K562 (cell line): ENCODE measurements at regions not wholly inside any gene's neighbourhood (a gene's known extent, or its start where the extent isn't known, plus 50 kb on each side); places are given as distances from the start of the nearest gene placed in this dataset.
"Not testable (repeated sequence)": the region's sequence is repeated elsewhere in the genome, so short reads cannot be mapped to it uniquely, and the experiment has no call there.

Experiments
- ATAC-seq: fragments of 200-7000 bp; cut with Tn5 transposase; 3 replicates; pipeline ENCODE4 v1.9.1; 2020; ENCODE audit warnings: moderate library complexity
- BruUV-seq: library from RNA; stranded (reverse); fragments of 400-500 nt; replicated peaks from 2 replicates; lab custom pipeline; 2021; lab: Mats Ljungman, UMichigan
- CTCF ChIA-PET: fragments of 300-600 bp; formaldehyde crosslinking; extraction: SDS; loops from one replicate; lab custom pipeline; 2021; ENCODE audit warnings: low intra/inter-chr PET ratio; lab: Yijun Ruan, JAX
- POLR2A ChIA-PET: fragments of 300-600, 350-650 bp; sonication (Branson Sonifier 250); formaldehyde crosslinking; extraction: SDS; loops from one replicate; lab custom pipeline; 2021; ENCODE audit warnings: antibody characterized with exemption, inconsistent platforms; lab: Yijun Ruan, JAX
- DNase-seq, 4 experiments: peaks; one replicate each; pipeline versions ENCODE4 v3.0.0 to v3.0.0-alpha.2; 2011 to 2018; ENCODE audit warnings: low spot score in 3 of 4, mixed read lengths in 3 of 4; ENCODE audit errors: extremely low read depth in 1 of 4
- FAIRE-seq: peaks from 2 replicates; lab custom pipeline; 2011; peaks lifted over from hg19 to GRCh38; lab: Jason Lieb, UNC
- H2AFZ ChIP-seq: 2 replicates; pipeline ENCODE4 v1.6.0; 2011; ENCODE audit warnings: low read depth, low read length, control low read depth, inconsistent platforms
- H3K27ac ChIP-seq: fragments of 200-600 bp; 3 replicates; pipeline ENCODE4 v1.8.0; 2011; ENCODE audit warnings: low read depth, mild to moderate bottlenecking, control low read depth, inconsistent platforms, low read length, moderate library complexity, mixed read lengths; ENCODE audit errors: extremely low read depth
- H3K27me3 ChIP-seq, 2 experiments: fragments of 300-600 bp in 1 of 2; 2 replicates in 1 of 2; 3 replicates in 1 of 2; pipeline versions ENCODE4 v1.6.0 to v1.8.0; 2011; ENCODE audit warnings: inconsistent platforms in 2 of 2, low read length in 2 of 2, mild to moderate bottlenecking in 1 of 2, mixed read lengths in 1 of 2, moderate library complexity in 1 of 2; ENCODE audit not compliant: control insufficient read depth in 2 of 2, insufficient read depth in 2 of 2
- H3K36me3 ChIP-seq: fragments of 300-600 bp; 3 replicates; pipeline ENCODE4 v1.8.0; 2011; ENCODE audit warnings: mild to moderate bottlenecking, low read length, inconsistent platforms; ENCODE audit not compliant: control insufficient read depth, insufficient read depth
- H3K4me1 ChIP-seq, 2 experiments: fragments of 200-600 bp in 1 of 2; replicated peaks in 1 of 2; 2 replicates in 1 of 2; 3 replicates in 1 of 2; pipeline versions ENCODE4 v1.5.1 to v1.8.0; 2011; ENCODE audit warnings: inconsistent platforms in 2 of 2, low read length in 2 of 2, mild to moderate bottlenecking in 1 of 2, mixed read lengths in 1 of 2, moderate library complexity in 1 of 2; ENCODE audit not compliant: control insufficient read depth in 2 of 2, insufficient read depth in 2 of 2
- H3K4me2 ChIP-seq: 2 replicates; pipeline ENCODE4 v1.6.1; 2011; ENCODE audit warnings: low read length, control low read depth, inconsistent platforms, mixed read lengths; ENCODE audit not compliant: insufficient read depth
- H3K4me3 ChIP-seq: fragments of 200-600 bp; sonication (generic), shearing (Covaris generic); 2 replicates; pipeline ENCODE4 v1.5.1; 2016; ENCODE audit warnings: control low read depth, inconsistent platforms
- H3K79me2 ChIP-seq: fragments of 200-600 bp; 3 replicates; pipeline ENCODE4 v1.8.0; 2011; ENCODE audit warnings: low read length, inconsistent platforms; ENCODE audit not compliant: control insufficient read depth, insufficient read depth
- H3K9ac ChIP-seq, 2 experiments: 2 replicates each; pipeline versions ENCODE4 v1.6.0 to v1.6.1; 2011; ENCODE audit warnings: low read depth in 2 of 2, low read length in 2 of 2, control low read depth in 1 of 2, inconsistent platforms in 1 of 2, mild to moderate bottlenecking in 1 of 2, mixed read lengths in 1 of 2; ENCODE audit not compliant: insufficient read depth in 1 of 2
- H3K9me1 ChIP-seq: one replicate; pipeline ENCODE4 v1.6.0; 2011; ENCODE audit warnings: inconsistent platforms, mild to moderate bottlenecking, low read length, moderate library complexity; ENCODE audit not compliant: control insufficient read depth, insufficient read depth
- H3K9me3 ChIP-seq: replicated peaks from 2 replicates; pipeline ENCODE4 v1.5.1; 2011; ENCODE audit warnings: low read depth, low read length, inconsistent platforms; ENCODE audit not compliant: control insufficient read depth, insufficient read depth
- H4K20me1 ChIP-seq: replicated peaks from 2 replicates; pipeline ENCODE4 v1.6.1; 2011; ENCODE audit warnings: low read length, inconsistent platforms, mixed read lengths; ENCODE audit not compliant: control insufficient read depth, insufficient read depth
- ADNP ChIP-seq: fragments of 200-800 bp; sonication (Bioruptor generic); IDR thresholded peaks from 2 replicates; pipeline ENCODE4 v1.6.1; 2016; ENCODE audit warnings: missing genetic modification characterization, missing compliant biosample characterization
- CHD4 ChIP-seq: fragments of 200-600 bp; sonication (generic); IDR thresholded peaks from 3 replicates; pipeline ENCODE4 v1.6.1; 2012; ENCODE audit warnings: low read depth, mild to moderate bottlenecking, mixed read lengths, low read length, inconsistent platforms; ENCODE audit not compliant: insufficient read depth, insufficient replicate concordance, poor library complexity, severe bottlenecking
- ELK3 ChIP-seq: fragments of 450-650 bp; formaldehyde crosslinking; IDR thresholded peaks from 2 replicates; pipeline ENCODE4 v1.4.0; 2020; ENCODE audit warnings: mild to moderate bottlenecking
- HINFP ChIP-seq: fragments of 450-650 bp; conservative IDR thresholded peaks from 2 replicates; pipeline ENCODE4 v1.6.1; 2016; ENCODE audit warnings: missing genetic modification characterization, low read depth, mild to moderate bottlenecking, control low read depth, missing compliant biosample characterization
- IFI16 ChIP-seq: fragments of 250-450 bp; sonication (Bioruptor Pico); IDR thresholded peaks from 2 replicates; pipeline ENCODE4 v2.1.2; 2022; ENCODE audit warnings: mild to moderate bottlenecking, inconsistent platforms
- IRF9 ChIP-seq: fragments of 450-650 bp; IDR thresholded peaks from 2 replicates; pipeline ENCODE4 v1.6.1; 2016; ENCODE audit warnings: missing biosample characterization, missing genetic modification characterization
- KLF1 ChIP-seq: fragments of 450-650 bp; IDR thresholded peaks from 2 replicates; pipeline ENCODE4 v1.6.1; 2016; ENCODE audit warnings: missing genetic modification characterization, missing compliant biosample characterization
- KLF10 ChIP-seq: fragments of 250-450 bp; sonication (Bioruptor Pico); IDR thresholded peaks from 2 replicates; pipeline ENCODE4 v1.6.1; 2021; ENCODE audit warnings: matching md5 sums
- PPARD ChIP-seq: fragments of 250-450 bp; sonication (Bioruptor Pico); IDR thresholded peaks from 2 replicates; pipeline ENCODE4 v1.8.0; 2022; ENCODE audit warnings: inconsistent platforms, mild to moderate bottlenecking, moderate library complexity
- SMARCA5 ChIP-seq: fragments of 450-650 bp; IDR thresholded peaks from 2 replicates; pipeline ENCODE4 v1.6.1; 2016
- SREBF2 ChIP-seq: sonication (generic); formaldehyde crosslinking; IDR thresholded peaks from 2 replicates; pipeline ENCODE4 v1.4.0; 2020; ENCODE audit warnings: mild to moderate bottlenecking, missing genetic modification reagents
- WGBS: fragments of 100-300 bp; shearing (Covaris generic); methylation state at CpG from one replicate; pipeline ENCODE4 v1.1.6; 2016; ENCODE audit warnings: low coverage, mixed read lengths; ENCODE audit not compliant: insufficient coverage; ENCODE audit errors: missing lambda C conversion rate; 5-methylcytosine and 5-hydroxymethylcytosine counted together
- in situ Hi-C: fragments of 300-500 bp; cut with MboI; formaldehyde crosslinking; loops from 4 replicates; pipeline ENCODE4 v1.15.0; 2018; ENCODE audit warnings: inconsistent platforms, mixed read lengths
- intact Hi-C: fragments of 100-400 bp; cut with micrococcal nuclease; formaldehyde crosslinking; loops from 2 replicates; pipeline ENCODE4 v1.14.2; 2022

- in situ Hi-C loops (no loop called here), intact Hi-C loops (loop anchor here (10.0 kb wide), 2 partner anchors 381 to 549 kb away; partner anchors contain the start of gene CCDC175)
- Histone ChIP-seq H3K9ac (no peak overlapping the region), H3K27ac (no peak overlapping the region), H3K4me3 (no peak overlapping the region), H3K36me3 (no peaks in the 10 kb centered on the region), H3K79me2 (no peaks in the 10 kb centered on the region), H2AFZ (no peak overlapping the region), H3K27me3 (no peaks in the 10 kb centered on the region), H3K4me2 (no peak overlapping the region), H3K9me3 (no peaks in the 10 kb centered on the region), H3K4me1 (no peaks in the 10 kb centered on the region), H3K9me1 (no peaks in the 10 kb centered on the region), H4K20me1 (no peaks in the 10 kb centered on the region)
- 0% methylated on average over 2 of the region's 2 CpGs for WGBS
- FAIRE-seq: no peak
- ChIA-PET POLR2A (no interaction called here), CTCF (no interaction called here)
- BruUV-seq: no TSS peak
- no peak for ATAC-seq
- TF ChIP-seq KLF1 (tag) (no peak), SREBF2 (no peak), KLF10 (CRISPR knock-in tag) (no peak), IFI16 (CRISPR knock-in tag) (no peak), ADNP (no peak), IRF9 (tag) (no peak), ELK3 (CRISPR knock-in tag) (no peak), PPARD (CRISPR knock-in tag) (no peak), CHD4 (no peak), HINFP (tag) (no peak), SMARCA5 (no peak)
- no peak for DNase-seq
These were observed 162.4 kb upstream of the DAAM1 start for GRCh38 chr14:59026081-59026480.

GRCh38 chr14:59026640-59027039, 161.8 kb upstream of the DAAM1 start:
- CTCF ChIA-PET, H3K79me2 ChIP-seq, H3K4me2 ChIP-seq, H4K20me1 ChIP-seq, POLR2A ChIA-PET, H2AFZ ChIP-seq, H3K9me3 ChIP-seq, H3K4me1 ChIP-seq, H3K9ac ChIP-seq, H3K27me3 ChIP-seq, DNase-seq, FAIRE-seq, H3K4me3 ChIP-seq, BruUV-seq, H3K27ac ChIP-seq, in situ Hi-C loops, H3K36me3 ChIP-seq, H3K9me1 ChIP-seq, ATAC-seq: not testable (repeated sequence)
- intact Hi-C loops: loop anchor here (10.0 kb wide), 2 partner anchors 382 to 548 kb away; partner anchors contain the start of gene CCDC175
- WGBS: 0% methylated on average over 1 of the region's 1 CpG
